Femur (tissue), 1 donor: ENCODE measurements at regions not wholly inside any gene's neighbourhood (a gene's known extent, or its start where the extent isn't known, plus 50 kb on each side); places are given as distances from the start of the nearest gene placed in this dataset.

Experiments used
- DNase-seq: peaks from one replicate; pipeline ENCODE4 v3.0.0-alpha.2; 2017

DNA sequence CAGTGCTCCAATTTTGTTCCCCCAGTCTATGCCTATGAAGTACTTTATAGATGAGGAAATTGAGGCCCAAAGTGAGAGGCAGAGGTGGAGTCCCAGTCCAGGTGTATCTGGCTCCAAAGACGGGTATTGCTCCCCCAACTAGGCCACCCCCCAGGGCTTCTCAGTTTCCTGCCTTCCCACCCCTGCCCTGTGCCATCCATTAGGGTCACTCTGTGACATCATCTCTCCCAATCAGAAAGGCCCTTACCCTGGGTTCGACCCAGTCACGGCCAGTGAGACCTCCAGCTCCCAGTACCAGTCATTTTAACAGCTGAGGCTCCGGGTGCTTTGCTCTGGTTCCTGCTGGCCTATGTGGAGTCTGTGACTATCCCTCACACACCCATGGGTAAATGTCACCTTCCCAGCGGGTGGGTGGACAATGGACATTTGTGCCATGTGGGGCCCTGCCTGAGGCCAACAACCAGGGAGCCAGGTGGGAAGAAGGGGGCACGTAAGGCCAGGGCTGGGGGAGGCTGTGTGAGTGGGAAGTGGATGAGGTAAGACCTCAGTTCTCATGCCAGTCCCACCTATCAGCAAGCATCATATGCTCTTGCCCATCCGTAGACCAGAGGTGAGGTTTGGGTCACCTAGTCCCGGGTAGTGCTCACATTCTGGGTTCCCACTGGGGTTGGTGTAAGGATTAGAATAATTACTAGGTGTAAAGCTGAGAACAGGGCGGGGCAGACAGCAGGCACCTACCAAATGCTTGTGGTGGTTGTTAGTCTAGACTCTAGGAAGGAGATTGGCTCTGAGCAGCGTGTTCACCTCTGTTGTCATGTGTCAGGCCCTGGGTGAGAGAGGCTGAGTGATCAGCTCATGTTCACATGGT is 685.9 kb downstream of the MATN1 start:
- DNase-seq: no peak

GRCh38 chr1:30036666-30037065 is 686.7 kb downstream of the MATN1 start:
- DNase-seq: no peak

GRCh38 chr1:30036229-30036547 is 687.2 kb downstream of the MATN1 start:
- no peak for DNase-seq

DNA sequence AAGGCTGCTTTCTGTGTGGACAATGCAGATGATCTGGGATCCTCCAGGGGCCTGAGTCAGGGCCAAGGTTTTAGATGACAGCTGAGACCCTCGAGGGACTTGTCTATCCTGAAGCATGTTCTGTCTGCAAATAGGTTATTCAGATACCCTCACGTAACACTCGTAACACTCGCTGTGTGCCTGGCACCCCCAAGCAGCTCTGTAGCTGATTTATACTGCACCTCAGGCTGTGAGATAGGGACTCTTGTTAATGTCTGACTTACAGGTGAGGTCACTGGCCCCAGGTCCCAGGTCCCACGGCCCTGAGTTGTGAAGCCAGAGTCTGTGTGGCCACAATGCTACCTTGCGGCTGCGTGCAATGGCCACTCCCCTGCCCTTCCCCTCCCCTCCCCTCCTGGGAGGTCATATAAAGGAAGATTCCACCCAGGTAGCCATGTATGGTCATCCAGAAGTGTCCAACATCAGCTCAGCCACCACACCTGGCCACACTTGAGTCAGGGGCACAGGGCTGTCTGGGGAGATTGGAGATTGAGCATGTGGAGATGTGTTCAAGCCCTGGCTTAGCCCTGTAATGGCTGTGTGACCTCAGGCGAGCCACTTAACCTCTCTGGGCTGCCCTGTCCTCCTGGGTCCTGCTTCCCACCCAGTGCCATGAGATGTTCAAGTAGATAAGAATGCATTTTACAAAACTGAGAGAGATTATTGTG is 687.7 kb downstream of the MATN1 start:
- DNase-seq: no peak

DNA sequence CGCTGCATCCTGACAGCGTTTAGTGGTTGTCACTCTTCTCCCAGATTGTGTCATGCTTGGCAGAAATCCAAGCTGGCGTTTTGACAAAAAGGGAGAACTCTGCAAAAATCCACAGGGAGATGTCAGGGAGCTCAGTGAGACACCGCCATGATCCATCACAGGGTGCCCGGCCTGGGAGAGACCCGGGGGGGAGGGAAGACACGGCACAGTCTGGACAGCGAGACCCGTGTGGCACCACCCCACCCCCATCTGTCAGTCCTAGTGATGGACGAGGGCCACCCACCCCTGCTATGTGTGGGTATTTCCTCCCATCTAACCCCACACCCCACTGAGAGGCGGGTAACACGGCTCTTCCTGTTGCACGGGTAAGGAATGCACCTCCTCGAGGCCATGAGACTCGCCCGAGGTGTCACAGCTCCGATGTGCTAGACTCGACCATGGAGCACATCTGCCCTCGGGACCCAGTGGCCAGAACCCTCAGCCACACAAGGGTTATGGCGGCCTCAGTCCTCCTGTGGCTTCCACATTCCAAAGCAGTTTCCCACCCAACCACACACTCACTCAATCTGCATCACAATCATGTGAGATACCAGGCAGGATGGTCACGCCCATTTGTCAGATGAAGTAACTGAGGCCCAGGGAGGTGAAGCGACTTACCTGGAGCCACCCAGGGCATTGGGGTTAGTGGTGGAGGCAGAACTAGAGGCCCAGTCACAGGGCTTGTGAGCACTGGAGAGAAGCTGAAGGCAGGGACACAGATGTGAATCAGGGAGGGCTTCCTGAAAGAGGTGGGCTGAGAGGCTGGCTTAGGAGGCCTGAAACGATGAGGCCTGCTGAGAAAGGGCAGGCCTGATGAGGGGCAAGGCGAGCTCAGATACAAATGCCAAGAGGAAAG is 688.5 kb downstream of the MATN1 start:
- no peak for DNase-seq

DNA sequence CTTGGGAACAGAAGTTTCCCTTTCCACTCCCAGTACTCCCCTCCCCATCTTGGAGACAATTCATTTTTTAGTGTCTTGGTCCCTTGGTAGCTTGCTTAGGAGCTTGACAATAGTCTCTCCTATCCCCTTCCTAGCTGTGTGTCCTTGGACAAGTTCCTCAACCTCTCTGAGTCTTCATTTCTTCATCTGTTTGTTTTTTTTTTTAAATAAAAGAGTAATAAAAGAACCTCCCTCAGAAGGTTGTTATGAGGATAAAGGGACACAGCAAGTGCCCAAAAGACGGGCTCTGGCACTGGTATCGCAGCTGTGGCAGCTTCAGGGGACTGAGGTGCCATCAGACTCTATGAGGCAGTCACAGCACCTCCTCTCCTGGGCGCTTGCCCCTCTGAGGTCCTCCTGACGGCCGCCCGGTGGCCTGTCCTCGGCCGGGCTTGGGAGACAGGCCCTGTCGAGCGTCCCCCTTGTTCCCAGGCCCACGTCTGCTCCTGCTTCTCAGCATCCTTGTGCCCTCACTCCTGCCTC is 689.2 kb downstream of the MATN1 start:
- no peak for DNase-seq

DNA sequence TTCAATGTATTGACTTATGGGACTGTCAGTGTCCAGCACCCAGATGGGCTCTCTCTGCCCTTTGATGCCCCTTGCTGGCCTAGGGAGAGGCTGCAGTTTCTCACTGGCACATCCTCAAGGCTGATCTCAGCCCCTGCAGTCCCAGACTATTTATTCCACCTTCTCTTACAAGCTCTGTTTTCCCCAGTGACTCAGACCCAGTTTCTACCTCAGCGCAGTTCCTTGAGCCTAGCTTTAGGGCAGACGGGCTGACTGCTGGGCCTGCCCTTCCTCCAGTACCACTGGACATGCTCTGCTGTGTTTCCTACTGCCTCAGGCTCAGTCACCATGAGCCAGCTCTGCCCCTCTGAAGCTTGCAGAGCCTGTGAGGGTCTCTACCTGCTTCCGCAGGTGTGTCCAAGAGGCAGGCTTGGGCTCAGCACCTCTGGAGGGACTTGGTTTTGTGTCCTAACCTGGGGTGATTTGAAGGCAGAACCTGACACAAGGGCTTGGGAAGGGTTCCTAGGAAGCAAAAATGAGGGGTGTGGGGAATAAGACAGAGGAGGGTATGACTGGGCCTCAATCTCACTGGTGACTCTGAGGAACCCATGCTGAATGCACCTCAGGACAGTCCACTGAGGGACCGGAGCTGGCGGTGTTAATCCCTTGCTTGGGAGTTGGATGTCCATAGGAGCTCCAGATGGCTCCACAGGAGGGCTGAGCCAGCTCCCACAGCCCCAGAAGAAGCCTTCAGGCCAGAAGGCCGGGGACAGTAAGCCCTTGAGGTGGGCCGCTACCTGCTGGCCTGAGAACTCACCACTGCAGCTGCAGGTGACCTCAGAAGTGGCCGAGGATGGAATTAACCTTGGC is 689.9 kb downstream of the MATN1 start:
- no peak for DNase-seq

- DNase-seq: no peak
These were observed 691.1 kb downstream of the MATN1 start for GRCh38 chr1:30032302-30032701.

GRCh38 chr1:30029677-30030076 is 693.7 kb downstream of the MATN1 start:
- DNase-seq: no peak

DNA sequence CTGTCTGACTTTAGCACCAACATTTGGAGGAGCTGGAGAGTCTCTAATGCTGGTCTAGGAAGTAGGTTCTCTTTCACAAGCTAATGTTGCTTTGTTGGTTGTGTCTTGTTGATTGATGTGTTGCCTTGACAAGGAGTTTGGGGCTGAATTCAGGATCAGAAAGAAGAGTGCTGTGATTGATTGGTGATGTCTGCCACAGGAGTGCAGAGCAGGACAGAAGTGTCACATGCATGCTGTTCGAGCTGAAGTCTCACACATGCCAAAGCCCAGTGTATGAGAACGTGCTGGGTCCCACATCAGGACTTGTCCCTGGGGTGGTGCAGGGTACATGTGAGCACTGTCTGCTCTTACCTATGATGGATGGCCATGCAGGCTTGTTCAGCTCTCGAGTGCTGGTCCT is 694.4 kb downstream of the MATN1 start:
- DNase-seq: no peak

DNA sequence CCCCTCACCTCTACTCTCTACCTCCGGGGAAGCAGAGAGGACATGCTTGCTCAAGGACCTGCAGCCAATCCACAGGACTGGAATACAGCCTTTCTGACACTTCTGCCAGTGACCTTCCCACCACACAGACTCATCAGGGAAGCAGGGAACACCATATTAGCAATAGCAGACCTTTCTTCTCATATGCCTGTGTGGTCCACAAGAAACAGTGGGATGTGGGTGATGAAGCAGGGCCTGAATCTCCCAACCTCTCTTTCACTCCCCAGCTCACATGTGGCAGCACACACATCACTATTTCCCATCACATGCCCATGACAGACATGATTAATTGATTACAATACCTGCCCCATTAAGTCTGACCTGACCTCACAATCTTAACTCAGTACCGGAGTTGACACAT is 695.1 kb downstream of the MATN1 start:
- DNase-seq: no peak

DNA sequence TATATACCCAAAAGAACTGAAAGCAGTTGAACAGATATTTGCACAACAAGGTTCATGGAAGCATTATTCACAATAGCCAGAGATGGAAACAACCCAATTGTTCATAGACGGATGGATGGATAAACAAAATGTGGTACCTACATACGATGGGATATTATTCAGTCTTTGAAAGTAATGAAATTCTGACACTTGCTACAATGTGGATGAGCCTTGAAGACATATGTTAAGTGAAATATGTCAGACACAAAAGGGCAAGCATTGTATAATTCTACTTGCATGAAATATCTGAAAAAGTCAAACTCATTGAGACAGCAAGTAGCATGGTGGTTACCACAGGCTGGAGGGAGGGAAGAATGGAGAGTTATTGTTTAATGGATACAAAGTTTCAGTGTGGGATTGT is 696.1 kb downstream of the MATN1 start:
- no peak for DNase-seq

DNA sequence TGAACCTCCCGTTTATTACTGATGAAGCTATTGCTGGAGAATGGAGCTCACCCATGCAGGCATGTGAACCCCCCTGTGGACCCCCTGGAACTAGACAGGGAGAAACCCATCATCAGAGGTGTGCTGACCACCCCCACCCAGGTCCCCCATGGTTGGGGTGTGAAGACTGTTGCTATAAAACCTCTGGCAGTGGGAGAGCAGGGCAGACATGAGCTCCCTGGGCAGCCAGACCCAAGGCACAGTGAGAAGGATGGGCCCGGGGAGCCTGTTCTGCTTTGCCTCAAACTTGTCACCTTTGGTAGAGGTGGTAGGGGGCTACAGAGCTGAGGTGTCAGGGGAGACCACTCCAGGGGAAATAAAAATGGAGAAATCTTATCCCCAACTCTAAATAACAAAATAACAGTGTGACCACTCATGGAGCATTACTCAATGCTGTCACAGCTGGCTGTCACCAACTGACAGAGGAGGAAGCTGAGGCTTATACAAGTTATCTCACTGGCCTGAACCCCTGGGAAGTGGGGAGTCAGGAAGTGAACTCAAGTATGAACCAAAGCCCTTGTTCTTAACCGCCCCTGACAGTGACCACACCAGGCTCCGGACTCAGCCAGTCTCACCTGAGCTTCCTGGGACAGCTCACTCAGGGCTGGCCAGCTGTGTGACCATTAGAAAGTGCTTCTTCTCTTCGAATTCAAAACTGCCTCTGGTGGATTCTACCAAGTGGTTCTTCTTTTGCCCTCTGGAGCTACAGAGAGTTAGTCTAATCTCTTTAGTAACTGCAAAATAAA is 698.8 kb downstream of the MATN1 start:
- no peak for DNase-seq

DNA sequence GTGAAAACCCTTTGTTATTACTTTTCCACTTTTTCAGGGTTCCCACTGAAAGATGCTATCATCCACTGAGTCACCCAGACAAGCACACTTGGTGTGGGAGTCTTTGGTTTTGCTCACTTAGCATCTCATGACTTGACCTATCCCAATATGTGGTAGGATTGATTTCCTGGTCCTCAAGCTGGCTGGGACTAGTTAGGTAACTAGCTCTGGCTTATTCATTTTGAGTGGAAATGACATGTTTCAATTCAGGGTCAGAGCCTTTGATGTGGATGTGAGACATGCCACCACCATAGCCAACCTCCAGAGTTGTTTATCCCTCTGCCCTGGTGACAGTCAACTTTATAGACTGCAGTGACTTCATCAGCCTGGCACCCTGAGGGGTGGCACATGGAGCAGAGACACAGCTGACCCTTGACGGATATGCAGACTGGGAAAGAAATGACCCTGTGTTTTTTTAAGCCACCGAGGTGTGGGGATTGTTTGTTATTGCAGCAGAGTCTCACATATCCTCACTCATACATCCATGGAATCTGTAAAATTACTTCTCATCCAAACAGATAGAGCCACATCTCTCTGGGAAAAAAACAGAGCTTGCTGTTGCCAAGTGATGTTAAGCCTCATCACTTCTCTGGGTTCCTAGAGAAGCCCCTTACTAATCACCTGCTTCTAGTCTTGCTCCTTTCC is 699.9 kb downstream of the MATN1 start:
- DNase-seq: no peak

- no peak for DNase-seq
These were observed 709.4 kb downstream of the MATN1 start for GRCh38 chr1:30014031-30014430.

GRCh38 chr1:30012455-30013440 is 710.6 kb downstream of the MATN1 start:
- no peak for DNase-seq

GRCh38 chr1:30011970-30012369 is 711.4 kb downstream of the MATN1 start:
- DNase-seq: no peak

DNA sequence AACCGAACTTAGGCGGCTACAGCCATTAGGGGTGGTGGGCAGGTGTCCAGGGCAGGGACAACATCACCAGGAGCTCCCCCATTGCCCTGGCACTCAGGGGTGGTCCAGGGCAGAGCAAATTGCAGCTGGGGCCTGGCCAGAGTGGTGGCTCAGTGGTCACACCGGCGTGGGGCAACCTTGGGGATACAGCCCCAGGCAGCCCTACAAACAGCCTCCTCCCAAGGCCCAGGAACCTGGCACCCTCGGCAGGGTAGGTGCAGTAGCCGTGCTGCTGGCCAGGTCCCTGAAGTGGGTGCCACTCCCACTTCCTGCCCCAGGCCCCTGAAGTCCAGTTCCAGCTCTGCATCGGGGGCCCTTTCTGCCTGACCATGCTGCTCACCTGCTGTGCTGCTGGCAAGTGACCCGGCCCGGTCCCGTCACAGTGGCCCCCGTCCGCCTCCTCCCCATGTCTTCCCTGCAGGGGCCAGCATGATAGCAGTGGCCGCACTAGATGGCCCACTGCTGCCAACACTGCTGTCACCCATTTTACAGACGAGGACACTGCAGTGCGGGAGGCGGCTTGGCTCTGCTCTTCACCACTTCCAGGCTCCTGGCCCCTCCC is 712.8 kb downstream of the MATN1 start:
- DNase-seq: no peak

DNA sequence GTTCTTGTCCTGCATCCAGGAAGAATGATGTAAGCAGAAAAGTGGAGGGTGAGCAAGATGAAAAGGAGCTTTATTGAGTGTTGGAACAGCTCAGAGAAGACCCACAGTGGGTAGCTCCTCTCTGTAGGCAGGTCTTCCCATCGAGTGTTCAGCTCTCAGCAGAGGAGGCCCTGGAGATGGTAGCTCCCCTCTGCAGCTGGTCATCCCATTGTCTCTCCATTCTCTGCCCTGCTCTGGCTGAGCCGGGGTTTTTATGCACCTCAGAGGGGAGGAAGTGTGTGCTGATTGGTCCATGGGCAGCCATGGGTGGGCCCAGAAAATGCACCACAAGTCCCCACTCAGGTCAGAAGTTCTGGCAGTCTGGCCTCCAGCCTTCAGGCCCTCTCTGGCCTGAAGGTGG is 713.7 kb downstream of the MATN1 start:
- no peak for DNase-seq
